GM19372 (cell line): ENCODE measurements at regions not wholly inside any gene's neighbourhood (a gene's known extent, or its start where the extent isn't known, plus 50 kb on each side); places are given as distances from the start of the nearest gene placed in this dataset.

Experiments used
- ATAC-seq: cut with Tn5 transposase; IDR thresholded peaks from one replicate; pipeline ENCODE4 v1.9.1; 2021; ENCODE audit warnings: mild to moderate bottlenecking, low read depth, moderate library complexity; ENCODE audit not compliant: unreplicated experiment

- no peak for ATAC-seq
Measured at GRCh38 chr2:139367416-139367815, 587.2 kb upstream of the NXPH2 start.

- no peak for ATAC-seq
Measured at GRCh38 chr2:139366681-139367080, 586.5 kb upstream of the NXPH2 start.

- ATAC-seq, result no peak
Measured at GRCh38 chr2:139365189-139365588, 585.0 kb upstream of the NXPH2 start.

GRCh38 chr2:139360654-139361053, 580.5 kb upstream of the NXPH2 start:
- no peak for ATAC-seq

GRCh38 chr2:139359818-139360217, 579.6 kb upstream of the NXPH2 start:
- ATAC-seq, result no peak

- no peak for ATAC-seq
Measured at GRCh38 chr2:139357972-139358371, 577.8 kb upstream of the NXPH2 start.

- ATAC-seq, result no peak
Measured at GRCh38 chr2:139354518-139354917, 574.3 kb upstream of the NXPH2 start.

- ATAC-seq, result no peak
Measured at GRCh38 chr2:139353874-139354273, 573.7 kb upstream of the NXPH2 start.

- no peak for ATAC-seq
Measured at GRCh38 chr2:139317259-139317658, 537.1 kb upstream of the NXPH2 start.

- no peak for ATAC-seq
Measured at GRCh38 chr2:139314059-139314458, 533.9 kb upstream of the NXPH2 start.

- no peak for ATAC-seq
Measured at GRCh38 chr2:139296672-139297209, 516.6 kb upstream of the NXPH2 start.

GRCh38 chr2:139293992-139294548, 513.9 kb upstream of the NXPH2 start:
- ATAC-seq, result no peak

GRCh38 chr2:139281124-139281523, 500.9 kb upstream of the NXPH2 start:
- ATAC-seq, result no peak

GRCh38 chr2:139271879-139272278, 491.7 kb upstream of the NXPH2 start:
- ATAC-seq, result no peak

GRCh38 chr2:139271149-139271548, 491.0 kb upstream of the NXPH2 start:
- no peak for ATAC-seq

- ATAC-seq, result no peak
Measured at GRCh38 chr2:139260052-139260430, 479.9 kb upstream of the NXPH2 start.

GRCh38 chr2:139259422-139260051, 479.3 kb upstream of the NXPH2 start:
- no peak for ATAC-seq

GRCh38 chr2:139241286-139241685, 461.1 kb upstream of the NXPH2 start:
- no peak for ATAC-seq

- ATAC-seq, result no peak
Measured at GRCh38 chr2:139237023-139237422, 456.8 kb upstream of the NXPH2 start.

- ATAC-seq, result no peak
Measured at GRCh38 chr2:139230881-139231280, 450.7 kb upstream of the NXPH2 start.

GRCh38 chr2:139228276-139228675, 448.1 kb upstream of the NXPH2 start:
- no peak for ATAC-seq

GRCh38 chr2:139225961-139226360, 445.8 kb upstream of the NXPH2 start:
- no peak for ATAC-seq
